ENCODE measurements at regions not wholly inside any gene's neighbourhood (a gene's known extent, or its start where the extent isn't known, plus 50 kb on each side); places are given as distances from the start of the nearest gene placed in this dataset. TPM values are rescaled to one million over a fixed set of nuclear protein-coding genes. Genes with fewer than 3 reads are reported as not detected.

DNA sequence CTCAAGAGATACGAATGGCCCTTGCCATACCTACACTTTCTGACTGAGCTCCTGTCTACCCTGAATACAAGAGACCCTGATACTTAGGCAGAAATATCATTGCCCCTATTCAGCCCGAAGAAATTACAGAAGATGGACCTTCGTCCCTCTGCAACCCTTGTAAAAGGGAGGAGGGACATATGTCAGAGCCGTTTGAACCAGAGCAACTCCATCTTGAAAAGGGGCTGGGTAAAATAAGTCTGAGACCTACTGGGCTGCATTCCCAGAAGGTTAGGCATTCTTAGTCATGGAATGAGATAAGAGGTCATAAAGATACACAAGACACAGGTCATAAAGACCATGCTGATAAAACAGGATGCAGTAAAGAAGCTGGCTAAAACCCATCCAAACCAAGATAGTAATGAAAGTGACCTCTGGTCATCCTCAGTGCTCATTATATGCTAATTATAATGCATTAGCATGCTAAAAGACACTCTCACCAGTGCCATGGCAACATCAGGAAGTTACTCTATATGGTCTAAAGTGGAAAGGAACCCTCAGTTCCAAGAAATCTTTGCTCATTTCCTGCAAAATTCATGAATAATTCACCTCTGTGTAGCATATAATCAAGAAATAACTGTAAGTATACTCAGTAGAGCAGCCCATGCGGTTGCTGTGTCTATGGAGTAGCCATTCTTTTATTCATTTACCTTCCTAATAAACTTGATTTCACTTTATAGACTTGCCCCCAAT, 49.7 kb upstream of the GPD1L start:
- H4K20me1 ChIP-seq (replicated peaks; ENCODE audit: insufficient read depth) = no peaks in the 10 kb centered on the region
- ATAC-seq = no peak
- H3K9me2 ChIP-seq (ENCODE audit: insufficient read depth) = 0 out of 2 replicates have a peak, but pooled peaks cover 5% of the 10 kb centered on the region
- Mint-ChIP-seq H3K4me1 (peaks cover 9% of the 10 kb centered on the region), H3K4me3 (no peak overlapping the region), H3K36me3 (ENCODE audit: low read depth) (no peaks in the 10 kb centered on the region; the same call in 2 of the 3 replicates), H3K27me3 (ENCODE audit: insufficient read depth, low read depth, poor library complexity) (peaks cover 6% of the 10 kb centered on the region), H3K27ac (no peak overlapping the region), H3K9me3 (no peaks in the 10 kb centered on the region)
- TF ChIP-seq POLR2AphosphoS5 (IDR thresholded peaks at IDR 0.05; ENCODE audit: low read depth) (no peak), EZH2phosphoT487 (IDR thresholded peaks at IDR 0.05; ENCODE audit: unreplicated experiment) (no peak)
- TF ChIP-seq, protein P1, sequence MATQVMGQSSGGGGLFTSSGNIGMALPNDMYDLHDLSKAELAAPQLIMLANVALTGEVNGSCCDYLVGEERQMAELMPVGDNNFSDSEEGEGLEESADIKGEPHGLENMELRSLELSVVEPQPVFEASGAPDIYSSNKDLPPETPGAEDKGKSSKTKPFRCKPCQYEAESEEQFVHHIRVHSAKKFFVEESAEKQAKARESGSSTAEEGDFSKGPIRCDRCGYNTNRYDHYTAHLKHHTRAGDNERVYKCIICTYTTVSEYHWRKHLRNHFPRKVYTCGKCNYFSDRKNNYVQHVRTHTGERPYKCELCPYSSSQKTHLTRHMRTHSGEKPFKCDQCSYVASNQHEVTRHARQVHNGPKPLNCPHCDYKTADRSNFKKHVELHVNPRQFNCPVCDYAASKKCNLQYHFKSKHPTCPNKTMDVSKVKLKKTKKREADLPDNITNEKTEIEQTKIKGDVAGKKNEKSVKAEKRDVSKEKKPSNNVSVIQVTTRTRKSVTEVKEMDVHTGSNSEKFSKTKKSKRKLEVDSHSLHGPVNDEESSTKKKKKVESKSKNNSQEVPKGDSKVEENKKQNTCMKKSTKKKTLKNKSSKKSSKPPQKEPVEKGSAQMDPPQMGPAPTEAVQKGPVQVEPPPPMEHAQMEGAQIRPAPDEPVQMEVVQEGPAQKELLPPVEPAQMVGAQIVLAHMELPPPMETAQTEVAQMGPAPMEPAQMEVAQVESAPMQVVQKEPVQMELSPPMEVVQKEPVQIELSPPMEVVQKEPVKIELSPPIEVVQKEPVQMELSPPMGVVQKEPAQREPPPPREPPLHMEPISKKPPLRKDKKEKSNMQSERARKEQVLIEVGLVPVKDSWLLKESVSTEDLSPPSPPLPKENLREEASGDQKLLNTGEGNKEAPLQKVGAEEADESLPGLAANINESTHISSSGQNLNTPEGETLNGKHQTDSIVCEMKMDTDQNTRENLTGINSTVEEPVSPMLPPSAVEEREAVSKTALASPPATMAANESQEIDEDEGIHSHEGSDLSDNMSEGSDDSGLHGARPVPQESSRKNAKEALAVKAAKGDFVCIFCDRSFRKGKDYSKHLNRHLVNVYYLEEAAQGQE (IDR thresholded peaks at IDR 0.05; ENCODE audit: unreplicated experiment) = no peak
- TF ChIP-seq, protein P2, sequence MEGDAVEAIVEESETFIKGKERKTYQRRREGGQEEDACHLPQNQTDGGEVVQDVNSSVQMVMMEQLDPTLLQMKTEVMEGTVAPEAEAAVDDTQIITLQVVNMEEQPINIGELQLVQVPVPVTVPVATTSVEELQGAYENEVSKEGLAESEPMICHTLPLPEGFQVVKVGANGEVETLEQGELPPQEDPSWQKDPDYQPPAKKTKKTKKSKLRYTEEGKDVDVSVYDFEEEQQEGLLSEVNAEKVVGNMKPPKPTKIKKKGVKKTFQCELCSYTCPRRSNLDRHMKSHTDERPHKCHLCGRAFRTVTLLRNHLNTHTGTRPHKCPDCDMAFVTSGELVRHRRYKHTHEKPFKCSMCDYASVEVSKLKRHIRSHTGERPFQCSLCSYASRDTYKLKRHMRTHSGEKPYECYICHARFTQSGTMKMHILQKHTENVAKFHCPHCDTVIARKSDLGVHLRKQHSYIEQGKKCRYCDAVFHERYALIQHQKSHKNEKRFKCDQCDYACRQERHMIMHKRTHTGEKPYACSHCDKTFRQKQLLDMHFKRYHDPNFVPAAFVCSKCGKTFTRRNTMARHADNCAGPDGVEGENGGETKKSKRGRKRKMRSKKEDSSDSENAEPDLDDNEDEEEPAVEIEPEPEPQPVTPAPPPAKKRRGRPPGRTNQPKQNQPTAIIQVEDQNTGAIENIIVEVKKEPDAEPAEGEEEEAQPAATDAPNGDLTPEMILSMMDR (conservative IDR thresholded peaks at IDR 0.05; ENCODE audit: low read depth in 2 of 2) = no peak
- TF ChIP-seq, protein P3, sequence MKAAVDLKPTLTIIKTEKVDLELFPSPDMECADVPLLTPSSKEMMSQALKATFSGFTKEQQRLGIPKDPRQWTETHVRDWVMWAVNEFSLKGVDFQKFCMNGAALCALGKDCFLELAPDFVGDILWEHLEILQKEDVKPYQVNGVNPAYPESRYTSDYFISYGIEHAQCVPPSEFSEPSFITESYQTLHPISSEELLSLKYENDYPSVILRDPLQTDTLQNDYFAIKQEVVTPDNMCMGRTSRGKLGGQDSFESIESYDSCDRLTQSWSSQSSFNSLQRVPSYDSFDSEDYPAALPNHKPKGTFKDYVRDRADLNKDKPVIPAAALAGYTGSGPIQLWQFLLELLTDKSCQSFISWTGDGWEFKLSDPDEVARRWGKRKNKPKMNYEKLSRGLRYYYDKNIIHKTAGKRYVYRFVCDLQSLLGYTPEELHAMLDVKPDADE (IDR thresholded peaks at IDR 0.05) = no peak
- H3F3A ChIP-seq (replicated peaks; ENCODE audit: low read depth) = no peaks in the 10 kb centered on the region
- no peak overlapping the region for H3K27ac ChIP-seq (ENCODE audit: low read depth)
- H3K4me3 ChIP-seq = no peak overlapping the region
- no peak for DNase-seq (ENCODE audit: low spot score)
- no peaks in the 10 kb centered on the region for H3K36me3 ChIP-seq (ENCODE audit: insufficient read depth)
- no peak overlapping the region for H2AFZ ChIP-seq
- no peak overlapping the region for H3K4me2 ChIP-seq
- no peaks in the 10 kb centered on the region for H3K79me2 ChIP-seq (replicated peaks; ENCODE audit: insufficient read depth)
- no peaks in the 10 kb centered on the region for H3K4me1 ChIP-seq (ENCODE audit: insufficient read depth)
- H3K27me3 ChIP-seq (ENCODE audit: insufficient read depth) = no peaks in the 10 kb centered on the region

Small RNAs in the stretch of these regions (small RNA-seq; reads per million reads assigned to genes)
- gene RF00019 (ENCODE audit: low replicate concordance) = not detected
